HCT116 (cell line): ENCODE measurements at regions not wholly inside any gene's neighbourhood (a gene's known extent, or its start where the extent isn't known, plus 50 kb on each side); places are given as distances from the start of the nearest gene placed in this dataset.

Experiments
- EGR1 ChIP-seq: IDR thresholded peaks from 2 replicates; pipeline ENCODE4 v1.6.1; 2012; ENCODE audit warnings: low read depth
- ELF1 ChIP-seq: IDR thresholded peaks from 2 replicates; pipeline ENCODE4 v1.6.1; 2012; ENCODE audit warnings: low read depth, borderline replicate concordance
- EZH2 ChIP-seq: fragments of 200-600 bp; sonication (generic); IDR thresholded peaks from 2 replicates; pipeline ENCODE4 v1.6.1; 2017; ENCODE audit warnings: antibody characterized with exemption, mixed run types
- FOSL1 ChIP-seq: IDR thresholded peaks from 2 replicates; pipeline ENCODE4 v1.6.1; 2012; ENCODE audit warnings: low read depth
- MAX ChIP-seq: IDR thresholded peaks from 2 replicates; pipeline ENCODE4 v1.6.1; 2012
- POLR2A ChIP-seq: IDR thresholded peaks from 2 replicates; pipeline ENCODE4 v1.7.0; 2011; ENCODE audit warnings: borderline replicate concordance; ENCODE audit not compliant: insufficient read depth, insufficient read length; ENCODE audit errors: extremely low read depth
- POLR2AphosphoS5 ChIP-seq: IDR thresholded peaks from 2 replicates; pipeline ENCODE4 v1.6.1; 2011; ENCODE audit warnings: mild to moderate bottlenecking, low read depth, low read length, moderate library complexity
- RAD21 ChIP-seq: IDR thresholded peaks from 2 replicates; pipeline ENCODE4 v1.6.1; 2012; ENCODE audit warnings: low read depth, mild to moderate bottlenecking
- REST ChIP-seq: IDR thresholded peaks from 2 replicates; pipeline ENCODE4 v1.6.1; 2012; ENCODE audit warnings: low read depth
- TCF7L2 ChIP-seq: IDR thresholded peaks from 2 replicates; pipeline ENCODE4 v1.7.0; 2011; ENCODE audit warnings: borderline replicate concordance, inconsistent platforms; ENCODE audit not compliant: insufficient read depth, insufficient read length; ENCODE audit errors: extremely low read depth
- ZFX ChIP-seq: fragments of 450-650 bp; IDR thresholded peaks from 2 replicates; pipeline ENCODE4 v1.6.1; 2017
- ZNF274 ChIP-seq: fragments of 200-500 bp; sonication (Bioruptor generic); IDR thresholded peaks from 2 replicates; pipeline ENCODE4 v1.6.1; 2014; ENCODE audit warnings: mild to moderate bottlenecking, low read depth, low read length, inconsistent platforms
- TF ChIP-seq, protein P1 (sequence below), 3 experiments: fragments of 200-600 bp in 1 of 3; sonication (generic) in 1 of 3; IDR thresholded peaks in 2 of 3; conservative IDR thresholded peaks in 1 of 3; 2 replicates each; pipeline ENCODE4 v1.5.1; 2012 to 2017; ENCODE audit warnings: low read depth in 2 of 3, low read length in 2 of 3, antibody characterized with exemption in 1 of 3, borderline replicate concordance in 1 of 3, control low read depth in 1 of 3, mild to moderate bottlenecking in 1 of 3, mixed read lengths in 1 of 3, mixed run types in 1 of 3, moderate library complexity in 1 of 3; ENCODE audit not compliant: insufficient read depth in 1 of 3
- TF ChIP-seq, protein P2 (sequence below): IDR thresholded peaks from 2 replicates; pipeline ENCODE4 v1.6.1; 2012

DNA sequence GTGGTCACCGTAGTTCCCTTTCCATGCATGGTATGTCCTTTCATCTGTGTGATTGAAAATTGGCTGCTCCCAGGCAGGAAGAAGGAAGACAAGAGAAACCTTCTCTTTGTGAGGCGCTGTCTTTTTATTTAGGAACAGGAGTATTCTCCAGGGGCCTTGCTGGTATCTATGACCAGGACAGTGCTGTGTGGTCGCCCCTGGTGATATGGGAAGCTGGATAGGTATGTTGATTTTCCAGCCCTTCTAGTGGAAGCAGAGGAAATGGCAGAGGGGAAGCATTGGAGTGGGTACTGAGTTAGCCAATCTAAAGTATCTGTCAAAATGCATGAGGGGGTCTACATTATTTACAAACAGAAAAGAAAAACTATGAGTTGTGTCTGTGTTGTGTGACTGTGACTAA, 226.6 kb downstream of the MTX2 start:
- TF ChIP-seq, protein P1, sequence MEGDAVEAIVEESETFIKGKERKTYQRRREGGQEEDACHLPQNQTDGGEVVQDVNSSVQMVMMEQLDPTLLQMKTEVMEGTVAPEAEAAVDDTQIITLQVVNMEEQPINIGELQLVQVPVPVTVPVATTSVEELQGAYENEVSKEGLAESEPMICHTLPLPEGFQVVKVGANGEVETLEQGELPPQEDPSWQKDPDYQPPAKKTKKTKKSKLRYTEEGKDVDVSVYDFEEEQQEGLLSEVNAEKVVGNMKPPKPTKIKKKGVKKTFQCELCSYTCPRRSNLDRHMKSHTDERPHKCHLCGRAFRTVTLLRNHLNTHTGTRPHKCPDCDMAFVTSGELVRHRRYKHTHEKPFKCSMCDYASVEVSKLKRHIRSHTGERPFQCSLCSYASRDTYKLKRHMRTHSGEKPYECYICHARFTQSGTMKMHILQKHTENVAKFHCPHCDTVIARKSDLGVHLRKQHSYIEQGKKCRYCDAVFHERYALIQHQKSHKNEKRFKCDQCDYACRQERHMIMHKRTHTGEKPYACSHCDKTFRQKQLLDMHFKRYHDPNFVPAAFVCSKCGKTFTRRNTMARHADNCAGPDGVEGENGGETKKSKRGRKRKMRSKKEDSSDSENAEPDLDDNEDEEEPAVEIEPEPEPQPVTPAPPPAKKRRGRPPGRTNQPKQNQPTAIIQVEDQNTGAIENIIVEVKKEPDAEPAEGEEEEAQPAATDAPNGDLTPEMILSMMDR (IDR thresholded peaks at IDR 0.05 in 2 of 3, conservative IDR thresholded peaks at IDR 0.05 in 1 of 3; ENCODE audit: borderline replicate concordance in 1 of 3, insufficient read depth in 1 of 3, low read depth in 2 of 3, low read length in 2 of 3) = no peak
- TF ChIP-seq, protein P2, sequence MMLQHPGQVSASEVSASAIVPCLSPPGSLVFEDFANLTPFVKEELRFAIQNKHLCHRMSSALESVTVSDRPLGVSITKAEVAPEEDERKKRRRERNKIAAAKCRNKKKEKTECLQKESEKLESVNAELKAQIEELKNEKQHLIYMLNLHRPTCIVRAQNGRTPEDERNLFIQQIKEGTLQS = no peak
- no peak for TF ChIP-seq POLR2A
- no peak for TF ChIP-seq POLR2AphosphoS5
- no peak for TF ChIP-seq ZFX
- no peak for TF ChIP-seq RAD21
- TF ChIP-seq ZNF274 = no peak
- TF ChIP-seq TCF7L2 = no peak
- no peak for TF ChIP-seq REST
- no peak for TF ChIP-seq EZH2
- no peak for TF ChIP-seq ELF1
- TF ChIP-seq EGR1 = no peak
- no peak for TF ChIP-seq FOSL1
- TF ChIP-seq MAX = no peak
